Stimulated activated CD4-positive, alpha-beta T cell treated with anti-CD3 and anti-CD28 coated beads, Interleukin-2, amount 100 ng/mL, for 48 hours (primary cell): ENCODE measurements at regions not wholly inside any gene's neighbourhood (a gene's known extent, or its start where the extent isn't known, plus 50 kb on each side); places are given as distances from the start of the nearest gene placed in this dataset.

Experiments
- DNase-seq, 2 donors: peaks; one replicate each; pipeline ENCODE4 v3.0.0-alpha.2; 2020

GRCh38 chr2:120829633-120830025, 94.0 kb downstream of the GLI2 start:
- no peak for DNase-seq

- no peak for DNase-seq
Observed at GRCh38 chr2:120830096-120830830, 94.6 kb downstream of the GLI2 start.

- DNase-seq, result no peak
Observed at GRCh38 chr2:120831086-120831485, 95.4 kb downstream of the GLI2 start.

- DNase-seq, result no peak
Observed at GRCh38 chr2:120831891-120832290, 96.2 kb downstream of the GLI2 start.

GRCh38 chr2:120832296-120833070, 96.8 kb downstream of the GLI2 start:
- DNase-seq, result no peak

- DNase-seq, result no peak
Observed at GRCh38 chr2:120833127-120833675, 97.5 kb downstream of the GLI2 start.

- DNase-seq, result no peak
Observed at GRCh38 chr2:120834206-120834605, 98.5 kb downstream of the GLI2 start.

GRCh38 chr2:120836281-120836680, 100.6 kb downstream of the GLI2 start:
- no peak for DNase-seq

- DNase-seq, result no peak
Observed at GRCh38 chr2:120840795-120841487, 105.3 kb downstream of the GLI2 start.

GRCh38 chr2:120842456-120843439, 107.1 kb downstream of the GLI2 start:
- no peak for DNase-seq

- no peak for DNase-seq
Observed at GRCh38 chr2:120844070-120844738, 108.5 kb downstream of the GLI2 start.

- DNase-seq, result no peak
Observed at GRCh38 chr2:120845277-120845676, 109.6 kb downstream of the GLI2 start.

- no peak for DNase-seq
Observed at GRCh38 chr2:120846406-120847095, 110.9 kb downstream of the GLI2 start.

GRCh38 chr2:120847700-120848321, 112.1 kb downstream of the GLI2 start:
- DNase-seq, result no peak

GRCh38 chr2:120849278-120849677, 113.6 kb downstream of the GLI2 start:
- no peak for DNase-seq

GRCh38 chr2:120850551-120850950, 114.9 kb downstream of the GLI2 start:
- no peak for DNase-seq

- no peak for DNase-seq
Observed at GRCh38 chr2:120851116-120851773, 115.6 kb downstream of the GLI2 start.

GRCh38 chr2:120852200-120852815, 116.6 kb downstream of the GLI2 start:
- DNase-seq, result no peak

GRCh38 chr2:120853306-120854013, 117.8 kb downstream of the GLI2 start:
- no peak for DNase-seq
